Loucy (cell line): ENCODE measurements at regions not wholly inside any gene's neighbourhood (a gene's known extent, or its start where the extent isn't known, plus 50 kb on each side); places are given as distances from the start of the nearest gene placed in this dataset.

Source experiments
- H2AFZ ChIP-seq: fragments of 200-600 bp; sonication (generic); 2 replicates; pipeline ENCODE4 v1.6.0; 2016; ENCODE audit warnings: antibody characterized with exemption, mild to moderate bottlenecking, low read length, moderate library complexity
- H3F3A ChIP-seq: fragments of 200-600 bp; 2 replicates; pipeline ENCODE4 v1.6.0; 2016; ENCODE audit warnings: antibody characterized with exemption, low read depth, mild to moderate bottlenecking
- H3K27me3 ChIP-seq: fragments of 200-600 bp; sonication (generic); 2 replicates; pipeline ENCODE4 v1.6.1; 2014; ENCODE audit warnings: low read length, mild to moderate bottlenecking; ENCODE audit not compliant: insufficient read depth, poor library complexity, severe bottlenecking
- H3K36me3 ChIP-seq: fragments of 200-600 bp; sonication (generic); 2 replicates; pipeline ENCODE4 v1.6.1; 2016; ENCODE audit warnings: low read length; ENCODE audit not compliant: insufficient read depth
- H3K4me1 ChIP-seq: fragments of 200-600 bp; sonication (generic); 2 replicates; pipeline ENCODE4 v1.5.1; 2014; ENCODE audit warnings: low read length, mild to moderate bottlenecking; ENCODE audit not compliant: insufficient read depth, poor library complexity, severe bottlenecking
- H3K4me2 ChIP-seq: fragments of 200-600 bp; sonication (generic); 2 replicates; pipeline ENCODE4 v1.6.0; 2014; ENCODE audit warnings: antibody characterized with exemption, low read length, low read depth, mild to moderate bottlenecking; ENCODE audit not compliant: poor library complexity, severe bottlenecking
- H3K4me3 ChIP-seq: fragments of 200-600 bp; sonication (generic); 2 replicates; pipeline ENCODE4 v1.5.1; 2014; ENCODE audit warnings: low read length, mild to moderate bottlenecking, mixed read lengths; ENCODE audit not compliant: poor library complexity, severe bottlenecking
- H3K79me2 ChIP-seq: fragments of 200-600 bp; sonication (generic); 2 replicates; pipeline ENCODE4 v1.6.1; 2014; ENCODE audit warnings: low read length; ENCODE audit not compliant: insufficient read depth
- H3K9ac ChIP-seq: fragments of 200-600 bp; sonication (generic); 2 replicates; pipeline ENCODE4 v1.6.0; 2014; ENCODE audit warnings: mild to moderate bottlenecking, low read depth, low read length, moderate library complexity; ENCODE audit not compliant: poor library complexity, severe bottlenecking
- H3K9me2 ChIP-seq: fragments of 200-600 bp; sonication (generic); replicated peaks from 2 replicates; pipeline ENCODE4 v1.6.1; 2016; ENCODE audit warnings: low read depth, low read length, mixed read lengths
- H3K9me3 ChIP-seq: fragments of 200-600 bp; sonication (generic); 2 replicates; pipeline ENCODE4 v1.6.1; 2014; ENCODE audit warnings: mild to moderate bottlenecking, antibody characterized with exemption, low read length, low read depth; ENCODE audit not compliant: insufficient read depth
- H4K20me1 ChIP-seq: fragments of 200-600 bp; sonication (generic); 2 replicates; pipeline ENCODE4 v1.6.0; 2014; ENCODE audit warnings: antibody characterized with exemption, low read length, mild to moderate bottlenecking; ENCODE audit not compliant: insufficient read depth, poor library complexity, severe bottlenecking
- EZH2phosphoT487 ChIP-seq: fragments of 200-600 bp; IDR thresholded peaks from 2 replicates; pipeline ENCODE4 v1.6.1; 2018; ENCODE audit warnings: antibody characterized with exemption, mild to moderate bottlenecking, moderate library complexity, borderline replicate concordance
- TF ChIP-seq, protein P1 (sequence below): fragments of 200-600 bp; sonication (generic); conservative IDR thresholded peaks from 2 replicates; pipeline ENCODE4 v1.5.1; 2014; ENCODE audit warnings: mild to moderate bottlenecking, antibody characterized with exemption, low read length

DNA sequence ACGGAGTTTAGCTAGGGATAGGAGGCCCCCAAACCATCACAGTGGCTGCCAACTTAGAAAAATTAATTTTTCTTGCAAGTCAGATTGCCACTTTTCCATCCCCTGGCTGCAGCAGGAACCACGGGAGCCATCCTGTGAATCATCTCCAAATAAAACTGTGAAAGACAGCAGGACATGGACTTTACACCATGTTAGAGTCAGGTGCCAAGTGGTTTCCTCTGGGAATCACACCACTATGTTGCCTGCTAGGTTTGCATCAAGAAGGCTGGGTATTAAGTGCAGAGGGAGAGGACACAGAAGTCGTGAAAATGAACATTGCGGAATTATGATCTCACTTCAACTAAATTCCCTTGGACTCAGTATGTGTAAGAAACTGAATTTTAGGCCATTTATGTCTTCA lies 471.3 kb upstream of the GOT2 start:
- no peaks in the 10 kb centered on the region for H3K27me3 ChIP-seq
- H3K4me1 ChIP-seq, result no peaks in the 10 kb centered on the region
- H3F3A ChIP-seq, result no peaks in the 10 kb centered on the region
- no peak overlapping the region for H3K4me2 ChIP-seq
- H2AFZ ChIP-seq, result no peak overlapping the region
- H3K9me3 ChIP-seq, result no peaks in the 10 kb centered on the region
- no peaks in the 10 kb centered on the region for H4K20me1 ChIP-seq
- H3K9me2 ChIP-seq, result no peaks in the 10 kb centered on the region
- no peaks in the 10 kb centered on the region for H3K79me2 ChIP-seq
- H3K36me3 ChIP-seq, result no peaks in the 10 kb centered on the region
- TF ChIP-seq EZH2phosphoT487, result no peak
- TF ChIP-seq, protein P1, sequence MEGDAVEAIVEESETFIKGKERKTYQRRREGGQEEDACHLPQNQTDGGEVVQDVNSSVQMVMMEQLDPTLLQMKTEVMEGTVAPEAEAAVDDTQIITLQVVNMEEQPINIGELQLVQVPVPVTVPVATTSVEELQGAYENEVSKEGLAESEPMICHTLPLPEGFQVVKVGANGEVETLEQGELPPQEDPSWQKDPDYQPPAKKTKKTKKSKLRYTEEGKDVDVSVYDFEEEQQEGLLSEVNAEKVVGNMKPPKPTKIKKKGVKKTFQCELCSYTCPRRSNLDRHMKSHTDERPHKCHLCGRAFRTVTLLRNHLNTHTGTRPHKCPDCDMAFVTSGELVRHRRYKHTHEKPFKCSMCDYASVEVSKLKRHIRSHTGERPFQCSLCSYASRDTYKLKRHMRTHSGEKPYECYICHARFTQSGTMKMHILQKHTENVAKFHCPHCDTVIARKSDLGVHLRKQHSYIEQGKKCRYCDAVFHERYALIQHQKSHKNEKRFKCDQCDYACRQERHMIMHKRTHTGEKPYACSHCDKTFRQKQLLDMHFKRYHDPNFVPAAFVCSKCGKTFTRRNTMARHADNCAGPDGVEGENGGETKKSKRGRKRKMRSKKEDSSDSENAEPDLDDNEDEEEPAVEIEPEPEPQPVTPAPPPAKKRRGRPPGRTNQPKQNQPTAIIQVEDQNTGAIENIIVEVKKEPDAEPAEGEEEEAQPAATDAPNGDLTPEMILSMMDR, result no peak
- H3K9ac ChIP-seq, result no peak overlapping the region
- no peak overlapping the region for H3K4me3 ChIP-seq

DNA sequence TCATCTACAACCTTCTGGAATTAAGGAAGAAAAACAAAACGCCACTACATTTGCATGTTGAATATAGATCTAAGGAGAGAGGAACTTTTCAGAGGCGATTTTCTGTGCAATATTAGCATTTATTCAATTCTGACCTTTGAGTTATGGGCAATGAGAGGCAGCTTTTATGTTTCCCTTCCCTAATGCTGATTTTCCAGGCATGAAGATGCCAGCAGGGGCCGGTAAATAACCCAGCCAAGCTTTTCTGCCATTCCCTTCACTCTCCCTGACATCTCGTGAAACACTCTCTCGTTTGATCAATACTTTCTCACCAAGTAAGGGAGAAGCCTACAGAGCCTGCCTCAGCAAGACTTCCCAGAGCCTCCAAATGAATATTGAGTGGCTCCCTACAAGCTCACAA lies 470.5 kb upstream of the GOT2 start:
- Histone ChIP-seq H3K9ac (no peak overlapping the region), H3K9me3 (no peaks in the 10 kb centered on the region)

DNA sequence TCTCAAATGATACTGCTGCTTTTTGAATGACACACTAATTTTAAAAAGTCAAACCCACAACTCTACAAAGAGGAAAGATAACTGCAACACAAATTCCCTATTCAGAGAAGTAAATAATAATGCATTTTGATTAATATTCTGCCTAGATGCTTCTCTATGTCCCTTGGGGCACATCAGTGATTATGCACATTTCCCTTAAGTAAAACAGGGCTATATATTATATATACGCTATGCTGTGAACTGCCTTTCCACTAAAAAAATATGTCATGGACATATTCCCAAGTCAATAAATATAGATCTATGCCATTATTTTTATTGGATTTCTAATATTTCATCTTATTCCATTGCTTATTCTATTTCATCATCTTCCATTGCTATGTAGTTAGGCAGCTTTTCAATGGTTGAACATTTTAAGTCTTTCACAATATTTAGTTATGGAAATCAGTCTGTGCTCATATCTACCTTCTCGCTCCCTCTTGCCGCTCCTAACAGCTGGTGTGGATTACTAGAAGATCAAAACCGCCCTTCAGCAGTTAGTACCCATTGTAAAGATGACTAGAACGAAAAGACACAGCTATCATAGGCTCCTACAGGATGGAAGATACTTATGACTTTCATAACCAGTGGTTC lies 468.2 kb upstream of the GOT2 start:
- no peak overlapping the region for H3K4me2 ChIP-seq
- no peaks in the 10 kb centered on the region for H3K9me2 ChIP-seq
- no peaks in the 10 kb centered on the region for H3K9me3 ChIP-seq
- no peaks in the 10 kb centered on the region for H3K36me3 ChIP-seq
- no peaks in the 10 kb centered on the region for H3F3A ChIP-seq
- no peak overlapping the region for H2AFZ ChIP-seq
- no peaks in the 10 kb centered on the region for H4K20me1 ChIP-seq
- no peak overlapping the region for H3K4me3 ChIP-seq
- H3K9ac ChIP-seq, result no peak overlapping the region
- TF ChIP-seq EZH2phosphoT487, result no peak
- TF ChIP-seq, protein P1, result no peak
- H3K79me2 ChIP-seq, result no peaks in the 10 kb centered on the region
- H3K27me3 ChIP-seq, result no peaks in the 10 kb centered on the region
- no peaks in the 10 kb centered on the region for H3K4me1 ChIP-seq

More for the DNA sequence above, 470.5 kb upstream of the GOT2 start:
- H2AFZ ChIP-seq, result no peak overlapping the region
- no peaks in the 10 kb centered on the region for H3K27me3 ChIP-seq
- no peaks in the 10 kb centered on the region for H3K36me3 ChIP-seq
- no peaks in the 10 kb centered on the region for H4K20me1 ChIP-seq
- no peak overlapping the region for H3K4me2 ChIP-seq
- no peaks in the 10 kb centered on the region for H3F3A ChIP-seq
- H3K4me1 ChIP-seq, result no peaks in the 10 kb centered on the region
- TF ChIP-seq, protein P1, result no peak
- no peak for TF ChIP-seq EZH2phosphoT487
- H3K9me2 ChIP-seq, result no peaks in the 10 kb centered on the region
- no peaks in the 10 kb centered on the region for H3K79me2 ChIP-seq
- no peak overlapping the region for H3K4me3 ChIP-seq
